Suppressor macrophage treated with lipopolysaccharide for 1 hour (primary cell): ENCODE measurements at regions not wholly inside any gene's neighbourhood (a gene's known extent, or its start where the extent isn't known, plus 50 kb on each side); places are given as distances from the start of the nearest gene placed in this dataset.

ENCODE experiments used
- DNase-seq, 3 donors: peaks; one replicate each; pipeline ENCODE4 v3.0.0-alpha.2; 2020 to 2022

DNA sequence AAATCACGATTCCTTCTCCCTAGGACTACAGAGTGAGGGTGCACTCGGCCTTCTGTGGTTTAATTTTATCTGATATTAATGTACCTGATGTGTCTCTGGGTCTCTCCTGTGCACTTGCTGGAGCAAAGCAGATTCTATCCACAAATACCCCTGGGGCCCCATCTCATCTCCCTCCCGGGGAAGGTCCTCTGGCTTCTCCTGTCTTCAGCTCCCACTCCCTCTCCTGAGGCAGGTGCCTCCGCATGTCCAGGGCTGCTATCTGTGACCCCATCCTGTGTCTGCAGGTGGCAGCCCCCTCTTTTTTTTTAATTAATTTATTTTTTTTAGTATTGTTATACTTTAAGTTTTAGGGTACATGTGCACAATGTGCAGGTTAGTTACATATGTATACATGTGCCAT lies 558.7 kb downstream of the BRD1 start:
- DNase-seq: no peak

DNA sequence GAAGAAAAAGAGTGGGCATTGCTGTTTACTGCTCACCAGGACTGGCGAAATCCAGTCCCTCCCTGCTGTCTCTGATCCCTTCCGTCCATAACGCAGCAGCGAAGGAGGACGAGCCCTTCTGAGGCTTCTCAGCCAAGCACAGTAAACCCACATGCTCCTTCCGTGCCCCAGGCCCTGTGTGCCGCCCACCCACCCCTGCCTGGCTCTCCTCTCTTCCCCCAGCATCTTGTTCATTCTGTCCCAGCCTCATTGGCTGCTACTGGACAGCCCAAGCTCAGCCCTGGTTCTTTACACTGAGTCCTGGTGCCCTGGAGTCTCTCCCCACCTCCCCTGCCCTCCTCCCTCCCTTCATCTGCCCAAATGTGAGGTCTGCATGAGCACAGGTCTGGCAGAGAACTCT lies 559.7 kb downstream of the BRD1 start:
- DNase-seq: no peak

DNA sequence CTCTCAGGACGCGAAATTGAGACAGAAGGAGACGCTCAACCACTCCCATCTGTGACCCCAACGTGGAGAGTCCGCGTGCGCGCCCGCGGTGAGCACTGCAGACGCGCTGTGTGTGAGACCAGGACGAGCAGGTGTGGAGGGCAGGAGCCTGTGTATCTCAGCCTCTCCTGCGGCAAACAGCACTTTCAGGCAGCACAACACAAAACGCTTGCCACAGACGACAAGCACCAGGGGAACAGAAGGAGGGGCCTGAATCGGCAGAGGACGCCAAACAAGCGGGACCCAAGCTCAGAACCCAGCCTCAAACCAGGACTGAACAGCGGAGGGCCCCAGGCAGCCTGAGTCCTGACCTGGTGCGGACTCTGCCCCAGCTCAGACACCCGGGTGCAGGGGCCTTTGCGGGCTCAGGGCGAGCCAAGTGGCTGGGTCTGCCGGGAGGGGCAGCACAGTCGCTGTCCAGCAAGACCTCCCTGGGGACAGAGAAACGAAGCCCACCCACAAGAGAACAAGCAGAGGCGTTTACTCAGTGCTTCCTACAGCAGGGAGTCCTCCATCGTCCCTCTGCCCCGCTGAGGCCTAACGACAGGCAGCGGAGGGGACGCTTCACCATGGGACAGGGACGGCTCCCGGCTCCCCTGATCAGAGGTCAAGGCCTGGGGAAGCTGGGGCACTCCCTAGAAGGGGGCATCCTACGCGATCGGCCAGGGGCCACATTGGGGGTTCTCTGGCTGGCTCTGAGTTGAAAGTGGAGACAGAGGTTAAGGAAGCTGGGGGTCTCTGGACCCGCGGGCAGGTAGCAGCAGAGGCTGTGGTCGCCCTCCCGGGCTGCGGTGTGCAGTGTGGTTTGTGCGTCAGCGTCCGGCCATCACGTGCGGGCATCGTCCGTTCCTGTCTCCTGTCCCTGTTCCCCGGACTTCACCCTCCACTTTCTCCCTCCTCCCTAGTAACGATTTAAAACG lies 560.8 kb downstream of the BRD1 start:
- DNase-seq: no peak

DNA sequence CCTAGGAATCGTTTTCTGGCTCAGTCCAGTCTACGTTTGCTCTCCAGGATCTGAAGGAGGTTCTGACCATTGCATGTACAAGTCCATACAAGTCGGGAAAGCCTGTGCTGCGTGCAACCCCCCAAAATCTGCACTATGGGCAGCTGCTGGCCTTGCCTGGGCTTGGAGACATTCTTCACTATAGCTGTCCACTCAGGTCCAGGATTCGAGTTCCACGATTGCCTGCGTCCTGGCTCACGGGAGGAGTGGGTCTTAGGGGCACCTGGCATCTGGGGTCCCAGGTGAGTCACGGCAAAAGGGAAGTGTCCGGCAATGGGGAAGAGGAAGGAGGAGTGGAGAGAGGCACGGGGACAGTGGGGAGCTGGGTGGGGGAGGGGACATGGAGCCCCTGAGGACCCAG lies 563.0 kb downstream of the BRD1 start:
- no peak for DNase-seq

DNA sequence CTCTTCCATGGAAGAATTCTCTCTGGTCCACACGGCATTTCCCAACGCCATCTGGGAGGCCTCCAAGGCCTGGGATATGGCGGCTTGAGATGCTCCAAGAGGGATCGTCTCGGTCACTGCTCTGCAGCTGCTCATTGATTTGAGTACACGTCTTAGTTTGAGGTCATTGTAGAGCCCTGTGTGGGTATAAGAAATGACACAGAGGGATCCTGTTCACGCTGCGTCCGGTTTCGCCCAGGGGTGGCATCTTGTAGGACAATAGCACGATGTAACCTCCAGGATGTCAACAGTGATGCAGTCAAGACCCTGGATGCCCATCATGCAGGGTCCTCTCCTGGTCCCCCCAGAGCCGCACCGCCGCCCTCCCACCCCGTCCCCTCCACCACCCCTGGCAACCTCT lies 564.6 kb downstream of the BRD1 start:
- DNase-seq: no peak

DNA sequence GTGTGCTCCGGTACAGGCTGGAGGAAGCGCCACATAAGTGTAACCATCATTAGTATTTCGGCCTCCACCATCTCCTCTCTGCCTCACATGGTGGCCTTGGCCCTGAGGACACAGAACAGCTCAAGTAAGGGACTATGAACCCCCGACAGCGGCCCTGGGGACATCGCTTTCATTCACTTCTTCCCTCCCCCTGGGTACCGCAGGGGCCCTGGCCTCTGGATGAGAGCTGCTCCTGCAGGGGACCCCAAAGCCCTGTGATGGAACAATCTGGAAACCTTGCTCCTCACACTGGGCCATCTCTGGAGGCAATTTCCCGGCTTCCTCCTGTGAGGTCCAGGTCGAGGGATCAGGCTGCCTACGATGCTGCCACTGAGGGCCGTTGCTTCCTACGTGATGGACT lies 565.5 kb downstream of the BRD1 start:
- DNase-seq: no peak

DNA sequence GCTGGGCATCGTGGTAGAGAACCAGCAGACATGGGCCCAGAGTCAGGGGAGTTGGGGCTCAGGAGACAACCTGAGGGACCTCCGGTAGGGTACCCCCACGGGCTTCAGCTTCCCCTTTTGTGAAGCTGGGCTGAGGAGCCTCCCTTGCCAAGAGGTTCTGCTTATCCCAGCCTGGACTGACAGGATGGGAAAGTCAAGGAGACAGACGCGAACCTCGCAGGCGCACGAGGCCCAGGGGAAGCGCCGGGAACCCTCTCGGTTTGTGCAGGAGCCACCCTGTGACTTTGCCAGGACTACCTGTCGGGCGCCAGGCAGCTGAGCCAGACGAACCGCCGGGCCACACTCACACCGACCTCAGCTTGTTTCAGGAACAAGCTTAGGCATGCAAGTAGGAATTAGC lies 566.1 kb downstream of the BRD1 start:
- DNase-seq: no peak

DNA sequence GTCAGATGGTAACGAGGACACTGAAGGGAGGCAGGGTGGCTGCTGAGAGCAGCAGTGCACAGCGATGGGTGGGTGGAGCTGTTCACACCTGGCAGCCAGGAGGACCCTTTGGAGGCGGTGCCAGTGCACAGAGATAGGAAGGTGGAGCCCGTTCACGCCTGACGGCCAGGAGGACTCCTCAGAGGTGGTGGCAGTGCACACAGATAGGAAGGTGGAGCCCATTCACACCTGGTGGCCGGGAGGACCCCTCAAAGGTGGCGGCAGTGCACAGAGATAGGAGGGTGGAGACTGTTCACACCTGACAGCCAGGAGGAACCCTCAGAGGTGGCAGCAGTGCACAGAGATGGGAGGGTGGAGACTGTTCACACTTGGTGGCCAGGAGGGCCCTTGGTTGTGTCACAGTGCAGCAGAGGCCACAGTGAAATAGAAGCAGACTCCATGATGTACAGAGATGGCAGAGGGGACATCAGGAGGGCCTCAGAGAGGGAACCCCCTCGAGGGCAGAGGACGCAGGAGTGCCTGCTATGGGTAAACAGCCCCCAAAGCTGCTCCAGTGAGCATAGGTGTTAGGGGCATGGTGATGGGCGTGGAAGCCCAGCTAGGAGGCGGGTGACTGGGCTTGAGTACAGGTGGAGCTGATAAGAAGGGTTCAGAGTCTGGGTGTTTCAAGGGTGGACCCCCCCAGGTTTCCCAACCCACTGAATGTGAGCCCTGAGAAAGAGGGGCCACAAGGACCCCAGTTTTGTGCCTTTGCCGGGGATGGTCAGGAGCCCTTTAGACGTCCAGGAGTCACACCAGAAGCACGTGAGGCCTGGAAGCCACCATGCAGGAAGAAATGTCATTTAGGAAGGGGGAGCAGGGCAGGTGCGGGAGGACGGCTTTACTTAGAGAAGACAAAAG lies 566.7 kb downstream of the BRD1 start:
- no peak for DNase-seq

DNA sequence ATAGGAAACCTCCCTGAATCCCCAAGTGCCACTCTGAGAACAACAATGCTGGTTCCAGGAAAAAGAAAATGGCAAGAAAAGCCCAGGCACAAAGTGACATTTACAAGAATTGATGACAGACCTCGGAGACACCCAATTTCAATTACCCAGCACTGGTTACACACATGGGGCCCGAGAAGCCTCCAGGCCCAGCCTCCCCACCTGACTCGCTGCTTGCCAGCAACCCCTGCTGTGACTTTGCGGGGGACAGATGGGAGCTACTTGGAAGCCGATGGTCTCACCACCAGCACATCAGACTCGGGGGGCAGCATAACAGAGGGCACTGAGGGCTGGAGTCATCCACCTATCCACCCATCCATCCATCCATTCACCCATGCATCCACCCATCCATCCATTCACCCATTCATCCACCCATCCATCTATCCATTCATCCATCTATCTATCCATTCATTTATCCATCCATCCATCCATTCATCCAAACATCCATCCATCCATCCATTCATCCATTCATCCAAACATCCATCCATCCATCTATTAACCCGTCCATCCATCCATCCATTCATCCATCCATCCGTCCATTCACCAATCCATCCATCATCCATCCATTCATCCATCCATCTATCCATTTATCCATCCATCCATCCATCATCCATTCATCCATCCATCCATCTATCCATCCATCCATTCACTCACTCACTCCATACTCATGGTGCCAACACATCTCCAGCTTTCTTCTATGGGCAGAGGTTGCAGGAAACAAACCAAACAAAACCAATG lies 567.6 kb downstream of the BRD1 start:
- no peak for DNase-seq

DNA sequence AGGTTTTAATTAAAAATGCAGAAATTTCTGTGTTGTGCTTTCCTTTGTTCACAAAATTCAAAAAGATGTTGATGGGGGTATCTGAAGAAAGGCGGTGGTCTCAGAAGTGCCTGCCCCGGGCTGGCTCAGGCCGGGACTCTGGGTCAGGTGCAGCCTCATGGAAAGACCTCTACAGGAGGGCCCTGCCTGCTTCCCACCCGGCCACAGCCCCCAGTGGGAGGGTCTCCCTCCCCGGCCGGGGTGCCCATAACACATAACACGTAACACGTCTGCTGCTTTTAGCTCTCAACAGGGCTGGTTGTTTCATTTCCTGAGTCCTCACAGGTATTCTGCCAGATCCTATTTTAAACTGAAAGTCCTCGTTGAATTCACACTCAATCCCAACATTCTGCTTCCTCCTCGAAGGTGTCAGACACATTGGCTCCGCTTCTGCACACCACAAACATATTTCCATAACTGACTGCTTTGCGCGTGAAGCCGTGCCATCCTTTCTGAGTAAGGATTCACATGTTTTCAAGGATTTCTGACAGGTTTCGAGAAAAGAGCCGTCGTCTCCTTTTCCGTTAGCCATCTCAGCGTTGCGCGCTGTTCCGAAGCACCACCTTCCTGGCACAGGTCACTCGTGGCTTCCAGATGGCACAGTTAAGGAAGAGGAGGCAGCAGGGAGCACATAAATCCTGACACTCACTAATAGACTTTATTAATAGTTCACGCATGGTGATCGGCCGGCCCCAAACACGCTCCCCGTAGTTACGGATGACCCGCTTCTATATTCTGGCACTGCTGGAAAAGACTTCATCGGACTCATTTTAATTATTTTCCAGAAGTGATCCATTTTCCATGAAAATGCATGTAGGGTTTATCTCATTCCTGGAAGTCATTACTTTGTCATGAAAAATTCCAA lies 569.3 kb downstream of the BRD1 start:
- no peak for DNase-seq

DNA sequence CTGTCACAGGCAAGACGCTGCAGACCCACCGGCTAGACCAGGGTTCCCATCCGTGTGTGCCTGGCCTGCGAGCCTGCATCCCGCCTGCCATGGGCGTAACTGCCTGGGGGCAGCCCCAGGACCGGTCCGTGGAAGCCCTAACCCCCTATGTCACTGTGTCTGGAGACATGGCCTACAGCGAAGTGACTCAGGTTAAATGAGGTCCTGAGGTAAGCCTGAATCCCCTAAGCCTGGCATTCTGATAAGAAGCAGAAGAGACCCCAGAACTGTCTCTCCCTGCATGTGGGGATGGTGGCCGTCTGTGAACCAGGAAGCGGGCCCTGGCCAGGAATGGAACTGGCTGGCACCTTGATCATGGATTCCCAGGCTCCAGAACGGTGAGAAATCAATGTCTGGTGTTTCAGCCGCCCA lies 570.1 kb downstream of the BRD1 start:
- DNase-seq: no peak

DNA sequence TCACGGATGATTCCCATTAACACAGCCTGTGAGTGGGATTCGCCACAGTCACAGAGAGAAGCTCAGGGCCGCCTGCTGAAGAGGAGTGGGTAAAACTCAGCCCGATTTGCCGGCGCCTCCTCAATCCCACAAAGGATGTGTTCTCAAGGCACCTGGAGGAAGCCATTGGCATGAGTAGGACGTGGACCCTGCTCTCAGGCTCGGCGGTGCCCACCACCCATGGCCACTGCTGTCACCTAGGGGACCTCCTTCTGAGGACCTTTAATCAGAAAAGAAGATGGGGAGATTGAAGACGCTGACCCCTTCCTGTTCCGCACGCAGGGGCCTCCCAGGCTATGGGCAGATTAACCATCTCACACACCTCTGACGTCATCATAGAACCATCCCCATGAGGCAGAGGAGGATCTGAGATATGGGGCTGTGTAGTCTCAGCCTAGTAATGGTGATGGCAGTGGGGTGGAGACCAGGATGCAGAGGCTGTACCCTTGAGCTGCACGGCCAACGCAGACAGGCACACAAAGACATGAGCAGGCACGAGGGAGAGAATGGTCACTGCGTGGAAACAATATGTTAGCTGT lies 571.8 kb downstream of the BRD1 start:
- DNase-seq: no peak

DNA sequence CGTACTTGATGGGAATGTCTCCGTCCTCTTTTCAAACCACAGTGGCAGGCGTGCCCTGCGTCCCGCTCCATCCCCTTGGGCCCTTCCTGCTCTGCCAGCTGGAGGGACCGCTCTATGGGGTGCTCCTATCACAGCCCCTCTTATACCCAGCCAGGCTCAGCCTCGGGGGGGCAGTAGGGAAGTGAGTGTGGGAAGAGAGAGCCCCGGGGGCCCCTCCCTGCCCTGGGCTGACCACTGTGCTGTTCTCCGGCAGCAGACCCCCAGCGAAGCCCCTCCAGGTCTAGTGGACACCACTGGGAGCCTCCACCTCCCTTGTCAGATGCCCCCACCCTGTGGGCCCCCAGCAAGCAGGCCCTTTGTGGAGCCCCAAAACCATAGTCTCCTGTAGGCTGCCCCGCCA lies 572.5 kb downstream of the BRD1 start:
- no peak for DNase-seq

DNA sequence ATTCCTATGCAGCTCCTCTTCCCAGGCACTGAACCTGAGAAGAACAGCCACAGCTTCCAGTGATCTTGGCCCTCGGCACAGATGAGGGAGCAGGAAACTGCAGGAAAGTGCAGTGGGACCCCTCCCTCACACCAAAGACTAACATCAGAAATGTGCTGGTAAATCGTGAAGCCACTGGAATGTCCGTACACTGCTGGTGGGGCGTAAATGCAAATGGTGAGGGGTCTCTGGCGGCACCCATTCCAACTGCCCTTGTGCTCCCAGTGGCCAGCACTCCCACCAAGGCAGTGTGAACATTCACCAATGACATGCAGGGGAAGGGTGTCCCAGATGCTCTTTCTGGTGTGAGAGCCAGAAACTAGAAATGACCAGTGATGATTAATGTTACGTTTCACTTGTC lies 574.0 kb downstream of the BRD1 start:
- no peak for DNase-seq

DNA sequence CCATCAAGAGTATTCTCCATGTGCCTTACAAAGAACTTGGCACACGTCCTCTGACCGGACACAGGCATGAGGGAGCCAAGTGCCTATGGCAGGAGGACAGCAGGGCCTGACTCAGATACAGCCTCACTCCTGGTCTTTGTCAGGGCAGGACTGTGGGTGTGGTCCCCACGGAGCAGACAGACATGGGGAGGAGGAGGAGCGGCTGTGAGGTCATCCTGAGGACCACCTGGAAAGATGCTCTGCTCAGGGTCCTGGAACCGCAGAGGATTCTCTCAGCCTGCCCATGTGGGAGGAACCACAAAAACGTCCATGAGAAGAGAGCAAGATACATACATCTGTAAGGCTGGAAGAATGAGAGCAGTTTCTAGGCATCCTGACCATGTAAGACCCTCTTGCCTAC lies 576.3 kb downstream of the BRD1 start:
- DNase-seq: no peak

DNA sequence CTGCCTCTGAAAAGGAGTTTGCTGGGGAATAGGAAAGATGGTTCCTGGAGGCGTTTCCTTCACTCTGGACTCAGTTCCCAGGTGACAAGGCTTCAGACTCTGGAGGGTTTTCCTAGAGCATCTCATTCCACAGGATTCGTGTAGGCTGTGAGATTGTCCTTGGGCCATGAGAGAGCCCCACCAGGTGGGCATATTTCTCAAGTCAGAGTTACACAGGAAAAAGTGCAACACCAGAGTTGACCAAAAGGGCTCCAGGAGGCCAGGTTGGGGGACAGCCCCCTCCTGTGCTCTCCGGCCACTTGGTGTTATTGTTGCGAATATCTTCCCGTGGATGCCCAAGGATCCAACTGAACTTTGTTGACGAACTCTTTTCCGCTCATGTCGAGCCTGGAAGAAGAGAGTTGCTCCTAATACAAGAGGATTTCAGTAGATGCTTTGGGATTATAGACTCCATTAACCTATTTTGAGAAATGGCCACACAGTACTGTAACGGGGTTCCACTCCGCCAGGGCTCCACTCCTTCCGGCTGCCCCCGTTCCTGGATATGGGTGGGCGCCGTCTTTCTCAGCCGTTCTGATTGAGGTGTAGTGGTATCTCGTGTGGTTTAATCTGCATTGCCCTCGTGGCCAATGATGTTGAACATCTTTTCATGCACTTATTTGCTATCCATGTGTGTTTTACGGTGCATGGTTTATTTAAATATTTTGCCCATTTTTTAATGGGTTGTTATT lies 580.3 kb downstream of the BRD1 start:
- no peak for DNase-seq

DNA sequence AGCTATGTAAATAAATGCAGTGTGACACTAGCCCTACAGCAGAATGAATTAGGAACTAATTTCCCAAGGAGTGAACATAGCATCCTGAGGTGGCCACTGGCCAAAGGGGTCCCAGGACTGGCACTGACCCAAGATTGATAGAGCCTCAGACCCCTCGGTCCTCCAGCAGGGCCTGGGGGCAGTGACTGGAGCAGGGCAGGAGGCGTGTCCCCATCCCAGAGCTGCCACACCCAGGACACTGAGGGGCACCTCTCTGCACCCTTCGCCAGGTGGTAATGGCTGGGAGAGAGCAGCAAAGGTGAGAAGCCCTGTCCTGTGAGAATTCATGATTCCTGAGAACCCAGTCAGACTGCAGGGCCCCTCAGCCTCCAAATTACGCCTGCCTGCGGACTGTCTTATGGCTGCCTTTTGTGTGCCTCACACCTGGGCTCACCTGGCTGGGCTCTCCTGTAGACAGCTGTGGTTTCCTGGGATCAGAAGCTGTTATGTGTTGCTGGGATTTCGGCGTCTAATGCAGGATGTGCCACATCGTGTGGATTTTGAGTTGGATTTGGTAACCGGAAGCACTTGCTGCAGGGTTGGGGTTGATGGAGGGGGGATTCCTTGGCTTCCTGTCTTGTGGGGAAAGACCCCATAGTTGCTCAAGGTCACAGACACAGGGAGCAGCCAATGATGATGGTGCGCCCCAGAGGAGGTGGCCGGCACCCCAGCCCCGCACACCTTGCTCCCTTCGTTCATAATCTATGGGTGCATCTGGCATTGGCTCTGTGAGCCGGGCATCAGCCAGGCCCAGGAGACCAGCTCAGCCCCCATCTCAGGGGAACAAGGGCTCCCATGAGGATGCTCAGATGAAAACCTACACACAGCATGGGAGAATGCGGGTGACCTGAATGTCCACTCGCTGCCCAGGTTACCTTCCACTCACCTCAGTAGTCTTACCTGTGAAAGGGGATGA lies 582.9 kb downstream of the BRD1 start:
- no peak for DNase-seq

DNA sequence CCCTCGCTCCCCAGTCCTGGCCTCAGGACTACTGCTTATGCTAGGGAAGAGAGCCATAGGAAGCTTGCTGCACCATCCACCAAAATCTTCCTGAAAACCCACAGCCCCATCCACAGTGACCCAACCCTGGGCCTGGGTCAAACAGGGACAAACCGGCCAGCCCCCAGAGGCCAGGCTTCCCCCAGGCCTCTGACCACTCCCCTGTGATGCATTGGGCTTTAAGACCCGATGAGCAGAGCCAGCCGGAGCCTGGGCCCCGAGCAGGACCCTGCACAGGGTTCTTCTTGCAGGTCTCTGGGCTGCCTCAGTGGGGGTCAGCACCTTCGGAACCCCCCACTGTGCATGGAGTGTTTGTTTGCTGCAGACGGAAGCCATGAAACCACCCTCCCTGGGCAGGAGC lies 583.7 kb downstream of the BRD1 start:
- no peak for DNase-seq

DNA sequence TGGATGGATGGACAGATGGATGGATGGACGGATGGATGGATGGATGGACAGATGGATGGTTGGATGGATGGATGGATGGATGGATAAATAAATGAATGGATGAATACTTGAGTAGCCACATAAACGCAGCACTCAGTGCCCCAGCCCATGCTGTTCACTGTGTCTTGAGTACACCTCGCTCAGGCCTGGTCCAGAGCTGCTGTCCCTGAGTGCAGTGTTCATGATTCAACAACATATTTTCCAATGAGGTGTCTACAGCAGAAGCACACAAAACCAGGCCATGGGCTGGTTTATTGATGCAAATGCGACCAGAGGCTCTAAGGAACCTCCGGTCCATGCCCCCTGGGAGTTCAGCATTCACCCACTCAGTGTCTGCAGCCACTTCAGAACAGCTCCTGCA lies 584.3 kb downstream of the BRD1 start:
- DNase-seq: no peak

DNA sequence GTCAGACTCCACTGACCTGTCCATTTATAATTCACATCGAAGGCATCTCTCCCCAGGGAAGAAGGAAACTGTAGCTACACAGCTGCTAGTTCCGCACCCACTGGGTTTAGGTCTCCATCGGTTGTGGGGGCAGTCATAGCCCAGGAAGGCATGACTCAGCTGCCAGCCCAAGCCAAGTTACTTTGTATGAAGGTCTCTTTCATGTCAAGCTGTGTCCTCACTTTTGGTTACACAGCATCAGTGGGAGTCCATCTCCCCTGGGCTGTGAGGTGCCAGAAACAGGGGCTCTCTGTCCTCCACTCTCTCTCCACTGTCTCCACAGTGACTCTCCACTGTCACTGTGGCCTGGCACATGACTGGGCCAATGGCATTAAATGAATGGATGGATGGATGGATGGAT lies 585.2 kb downstream of the BRD1 start:
- no peak for DNase-seq
